Endodermal cell (in vitro differentiated cells): ENCODE measurements at regions not wholly inside any gene's neighbourhood (a gene's known extent, or its start where the extent isn't known, plus 50 kb on each side); places are given as distances from the start of the nearest gene placed in this dataset.

ENCODE experiments used
- DNase-seq: peaks from one replicate; pipeline ENCODE4 v3.0.0-alpha.2; 2017
- H3K27ac ChIP-seq: 2 replicates; pipeline ENCODE4 v1.5.1; 2013; ENCODE audit warnings: mild to moderate bottlenecking, low read depth, low read length, moderate library complexity
- H3K27me3 ChIP-seq: 2 replicates; pipeline ENCODE4 v1.6.1; 2013; ENCODE audit warnings: mild to moderate bottlenecking, low read length, moderate library complexity; ENCODE audit not compliant: insufficient read depth, control insufficient read depth, poor library complexity, severe bottlenecking
- H3K36me3 ChIP-seq: 2 replicates; pipeline ENCODE4 v1.7.0; 2013; ENCODE audit warnings: mild to moderate bottlenecking, low read length, moderate library complexity; ENCODE audit not compliant: control insufficient read depth, insufficient read depth
- H3K4me1 ChIP-seq: one replicate; pipeline ENCODE4 v1.7.0; 2013; ENCODE audit warnings: low read length; ENCODE audit not compliant: control insufficient read depth, insufficient read depth
- H3K4me3 ChIP-seq: 2 replicates; pipeline ENCODE4 v1.5.1; 2013; ENCODE audit warnings: mild to moderate bottlenecking, low read length, moderate library complexity
- H3K9ac ChIP-seq: 2 replicates; pipeline ENCODE4 v1.6.1; 2013; ENCODE audit warnings: mild to moderate bottlenecking, low read length, moderate library complexity; ENCODE audit not compliant: poor library complexity, severe bottlenecking; ENCODE audit errors: extremely low read depth
- H3K9me3 ChIP-seq: 2 replicates; pipeline ENCODE4 v1.6.1; 2013; ENCODE audit warnings: mild to moderate bottlenecking, low read length, moderate library complexity; ENCODE audit not compliant: control insufficient read depth
- H3K27ac Mint-ChIP-seq: 2 replicates; pipeline ENCODE4 v1.8.0; 2020; ENCODE audit warnings: mixed read lengths
- H3K27me3 Mint-ChIP-seq: 2 replicates; pipeline ENCODE4 v1.8.0; 2021; ENCODE audit warnings: mild to moderate bottlenecking, mixed read lengths; ENCODE audit not compliant: insufficient read depth
- H3K36me3 Mint-ChIP-seq: 2 replicates; pipeline ENCODE4 v1.8.0; 2020; ENCODE audit warnings: low read depth, mixed read lengths
- H3K4me1 Mint-ChIP-seq: 2 replicates; pipeline ENCODE4 v1.8.0; 2020; ENCODE audit warnings: mixed read lengths
- H3K4me3 Mint-ChIP-seq: 2 replicates; pipeline ENCODE4 v1.8.0; 2020; ENCODE audit warnings: mild to moderate bottlenecking, moderate library complexity, mixed read lengths
- H3K9me3 Mint-ChIP-seq: 2 replicates; pipeline ENCODE4 v1.8.0; 2020; ENCODE audit warnings: mild to moderate bottlenecking, mixed read lengths
- WGBS, 2 experiments: methylation state at CpG; one replicate each; pipeline versions ENCODE4 v1.1.5 to v1.1.7; 2013; ENCODE audit warnings: missing lambda C conversion rate in 2 of 2, mixed read lengths in 1 of 2; ENCODE audit not compliant: insufficient coverage in 1 of 2, insufficient read length in 1 of 2; 5-methylcytosine and 5-hydroxymethylcytosine counted together
- TF ChIP-seq, protein P1 (sequence below): fragments of 200-600 bp; sonication (generic); conservative IDR thresholded peaks from 2 replicates; pipeline ENCODE4 v1.5.0; 2021; ENCODE audit warnings: antibody characterized with exemption, mild to moderate bottlenecking

DNA sequence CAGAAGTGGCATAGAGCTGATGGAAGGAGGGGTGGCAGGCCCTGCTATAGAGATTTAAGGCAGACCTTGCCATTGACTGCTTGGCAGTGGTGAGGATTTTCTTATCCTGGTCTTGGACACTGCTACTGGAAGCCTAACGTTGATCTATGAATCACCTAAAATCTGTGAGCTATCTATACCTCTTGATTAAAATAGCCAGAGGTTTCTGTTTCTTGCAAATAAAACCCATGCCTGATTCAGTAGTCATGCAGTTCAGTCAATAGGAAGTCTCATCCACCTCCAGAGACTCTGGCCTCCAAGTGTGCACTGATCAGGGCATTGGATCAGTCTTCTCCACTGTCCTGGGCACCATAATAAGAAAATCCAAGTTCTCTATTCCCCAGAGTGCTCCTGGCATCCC, 286.5 kb downstream of the PTEN start:
- TF ChIP-seq, protein P1, sequence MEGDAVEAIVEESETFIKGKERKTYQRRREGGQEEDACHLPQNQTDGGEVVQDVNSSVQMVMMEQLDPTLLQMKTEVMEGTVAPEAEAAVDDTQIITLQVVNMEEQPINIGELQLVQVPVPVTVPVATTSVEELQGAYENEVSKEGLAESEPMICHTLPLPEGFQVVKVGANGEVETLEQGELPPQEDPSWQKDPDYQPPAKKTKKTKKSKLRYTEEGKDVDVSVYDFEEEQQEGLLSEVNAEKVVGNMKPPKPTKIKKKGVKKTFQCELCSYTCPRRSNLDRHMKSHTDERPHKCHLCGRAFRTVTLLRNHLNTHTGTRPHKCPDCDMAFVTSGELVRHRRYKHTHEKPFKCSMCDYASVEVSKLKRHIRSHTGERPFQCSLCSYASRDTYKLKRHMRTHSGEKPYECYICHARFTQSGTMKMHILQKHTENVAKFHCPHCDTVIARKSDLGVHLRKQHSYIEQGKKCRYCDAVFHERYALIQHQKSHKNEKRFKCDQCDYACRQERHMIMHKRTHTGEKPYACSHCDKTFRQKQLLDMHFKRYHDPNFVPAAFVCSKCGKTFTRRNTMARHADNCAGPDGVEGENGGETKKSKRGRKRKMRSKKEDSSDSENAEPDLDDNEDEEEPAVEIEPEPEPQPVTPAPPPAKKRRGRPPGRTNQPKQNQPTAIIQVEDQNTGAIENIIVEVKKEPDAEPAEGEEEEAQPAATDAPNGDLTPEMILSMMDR: no peak
- H3K27me3 Mint-ChIP-seq: peaks cover 55% of the 10 kb centered on the region
- H3K36me3 Mint-ChIP-seq: no peaks in the 10 kb centered on the region
- no peak for DNase-seq
- Histone ChIP-seq H3K4me3 (no peak overlapping the region), H3K27me3 (peaks cover 73% of the 10 kb centered on the region), H3K4me1 (no peaks in the 10 kb centered on the region), H3K9ac (no peak overlapping the region), H3K36me3 (no peaks in the 10 kb centered on the region), H3K27ac (no peak overlapping the region), H3K9me3 (no peaks in the 10 kb centered on the region)
- H3K9me3 Mint-ChIP-seq: no peaks in the 10 kb centered on the region
- H3K4me1 Mint-ChIP-seq: peaks cover 4% of the 10 kb centered on the region
- no peak overlapping the region for H3K4me3 Mint-ChIP-seq
- no peak overlapping the region for H3K27ac Mint-ChIP-seq
- 91 to 100% methylated on average over 1 of the region's 1 CpG for WGBS, 2 experiments

DNA sequence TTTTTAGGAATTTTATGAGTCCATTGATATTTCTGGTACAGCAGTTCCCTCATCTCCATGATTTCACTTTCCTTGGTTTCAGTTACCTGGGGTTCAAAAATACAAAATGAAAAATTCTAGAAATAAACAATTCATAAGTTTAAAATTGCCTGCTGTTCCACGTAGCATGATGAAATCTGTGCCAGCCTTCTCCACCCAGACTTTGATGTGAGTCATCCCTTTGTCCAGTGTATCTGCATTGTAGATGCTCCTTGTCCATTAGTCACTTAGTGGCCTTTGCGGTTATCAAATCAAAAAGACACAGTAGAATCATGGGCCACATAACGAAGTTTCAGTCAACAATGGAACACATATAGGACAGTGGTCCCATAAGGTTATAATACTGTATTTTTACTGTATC, 286.9 kb downstream of the PTEN start:
- 96 to 100% methylated on average over 2 to 3 of the region's 3 CpGs for WGBS, 2 experiments
- Mint-ChIP-seq H3K4me1 (peaks cover 4% of the 10 kb centered on the region), H3K4me3 (no peak overlapping the region), H3K36me3 (no peaks in the 10 kb centered on the region), H3K27me3 (peaks cover 58% of the 10 kb centered on the region), H3K27ac (no peak overlapping the region), H3K9me3 (no peaks in the 10 kb centered on the region)
- Histone ChIP-seq H3K4me1 (no peaks in the 10 kb centered on the region), H3K36me3 (no peaks in the 10 kb centered on the region), H3K9ac (no peak overlapping the region), H3K27me3 (peaks cover 72% of the 10 kb centered on the region), H3K9me3 (no peaks in the 10 kb centered on the region), H3K27ac (no peak overlapping the region), H3K4me3 (no peak overlapping the region)
- no peak for DNase-seq
- TF ChIP-seq, protein P1: no peak

DNA sequence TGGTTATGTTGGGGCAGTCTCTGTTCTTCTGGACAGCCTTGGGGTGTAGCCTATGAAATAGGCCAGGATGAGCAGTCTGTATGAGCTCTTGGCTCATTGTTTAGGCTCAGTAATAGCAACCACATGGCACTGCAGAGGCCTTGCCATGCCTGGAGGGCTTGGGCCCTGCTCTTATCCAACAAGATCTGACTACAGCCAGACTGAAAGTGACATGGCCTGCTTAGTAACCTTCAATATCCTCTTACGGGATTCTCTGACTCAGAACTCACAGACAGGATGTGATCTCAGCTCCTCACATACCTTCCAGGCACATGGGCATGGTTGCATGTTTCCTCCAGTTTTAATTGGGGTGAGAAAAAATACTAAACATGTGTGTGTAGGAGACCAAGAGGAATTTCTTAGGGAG, 289.3 kb downstream of the PTEN start:
- Histone ChIP-seq H3K27ac (no peak overlapping the region), H3K9ac (no peak overlapping the region), H3K4me1 (no peaks in the 10 kb centered on the region), H3K36me3 (no peaks in the 10 kb centered on the region), H3K4me3 (no peak overlapping the region), H3K9me3 (no peaks in the 10 kb centered on the region), H3K27me3 (peaks cover 57% of the 10 kb centered on the region)
- no peak overlapping the region for H3K27ac Mint-ChIP-seq
- H3K4me1 Mint-ChIP-seq: peaks cover 4% of the 10 kb centered on the region
- TF ChIP-seq, protein P1: no peak
- no peak overlapping the region for H3K4me3 Mint-ChIP-seq
- no peaks in the 10 kb centered on the region for H3K9me3 Mint-ChIP-seq
- H3K36me3 Mint-ChIP-seq: no peaks in the 10 kb centered on the region
- WGBS, 2 experiments: 84 to 86% methylated on average over 1 of the region's 1 CpG
- no peak for DNase-seq
- H3K27me3 Mint-ChIP-seq: peaks cover 64% of the 10 kb centered on the region
